ENCODE measurements at regions not wholly inside any gene's neighbourhood (a gene's known extent, or its start where the extent isn't known, plus 50 kb on each side); places are given as distances from the start of the nearest gene placed in this dataset.

- H4K20me1 ChIP-seq (replicated peaks; ENCODE audit: insufficient read depth), result no peaks in the 10 kb centered on the region
- no peaks in the 10 kb centered on the region for H3K79me2 ChIP-seq (replicated peaks; ENCODE audit: insufficient read depth)
- 0 out of 2 replicates have a peak, but pooled peaks cover 3% of the 10 kb centered on the region for H3K36me3 ChIP-seq (ENCODE audit: insufficient read depth)
- no peak overlapping the region for H3K4me3 ChIP-seq
- Mint-ChIP-seq H3K9me3 (peaks cover 9% of the 10 kb centered on the region; the same call in 1 of the 3 replicates), H3K27ac (no peak overlapping the region), H3K4me3 (no peak overlapping the region), H3K27me3 (ENCODE audit: insufficient read depth, low read depth, poor library complexity) (peaks cover 6% of the 10 kb centered on the region), H3K36me3 (ENCODE audit: low read depth) (peaks cover under 1% of the 10 kb centered on the region; the same call in 2 of the 3 replicates), H3K4me1 (no peaks in the 10 kb centered on the region)
- H3K27ac ChIP-seq (ENCODE audit: low read depth), result no peak overlapping the region
- H3K4me1 ChIP-seq (ENCODE audit: insufficient read depth), result no peaks in the 10 kb centered on the region
- TF ChIP-seq POLR2AphosphoS5 (IDR thresholded peaks at IDR 0.05; ENCODE audit: low read depth) (no peak), EZH2 (IDR thresholded peaks at IDR 0.05; ENCODE audit: low read depth, unreplicated experiment) (no peak), REST (IDR thresholded peaks at IDR 0.05; ENCODE audit: unreplicated experiment) (no peak), JUNB (IDR thresholded peaks at IDR 0.05; ENCODE audit: unreplicated experiment) (no peak), ZNF331 (CRISPR knock-in tag; IDR thresholded peaks at IDR 0.05; ENCODE audit: low read depth) (no peak), CREB1 (CRISPR knock-in tag; IDR thresholded peaks at IDR 0.05; ENCODE audit: low read depth) (no peak), STAT1 (IDR thresholded peaks at IDR 0.05; ENCODE audit: unreplicated experiment) (no peak), ZNF114 (CRISPR knock-in tag; IDR thresholded peaks at IDR 0.05) (no peak)
- H3K4me2 ChIP-seq, result no peak overlapping the region
- H3F3A ChIP-seq (replicated peaks; ENCODE audit: low read depth), result no peaks in the 10 kb centered on the region
- no peak for DNase-seq (ENCODE audit: low spot score)
- H2AFZ ChIP-seq, result no peak overlapping the region
- ATAC-seq, result no peak
- no peaks in the 10 kb centered on the region for H3K27me3 ChIP-seq (ENCODE audit: insufficient read depth)
- H3K9me2 ChIP-seq (ENCODE audit: insufficient read depth), result peaks cover 12% of the 10 kb centered on the region
Observed at GRCh38 chr2:14417551-14417950, 215.0 kb upstream of the LRATD1 start.

- no peaks in the 10 kb centered on the region for H3K36me3 ChIP-seq (ENCODE audit: insufficient read depth)
- no peak overlapping the region for H2AFZ ChIP-seq
- TF ChIP-seq CTCF (conservative IDR thresholded peaks at IDR 0.05; ENCODE audit: low read depth in 2 of 2), result no peak
- TF ChIP-seq NANOG (IDR thresholded peaks at IDR 0.05; ENCODE audit: borderline replicate concordance), result no peak
- no peak for TF ChIP-seq ZNF462 (CRISPR knock-in tag; IDR thresholded peaks at IDR 0.05)
- no peak for TF ChIP-seq ZNF114 (CRISPR knock-in tag; IDR thresholded peaks at IDR 0.05)
- TF ChIP-seq POLR2AphosphoS5 (IDR thresholded peaks at IDR 0.05; ENCODE audit: low read depth), result no peak
- no peak for TF ChIP-seq ZNF331 (CRISPR knock-in tag; IDR thresholded peaks at IDR 0.05; ENCODE audit: low read depth)
- no peak for TF ChIP-seq JUNB (IDR thresholded peaks at IDR 0.05; ENCODE audit: unreplicated experiment)
- TF ChIP-seq EZH2 (IDR thresholded peaks at IDR 0.05; ENCODE audit: low read depth, unreplicated experiment), result no peak
Observed at GRCh38 chr2:14418115-14418514, 214.4 kb upstream of the LRATD1 start.

More at GRCh38 chr2:14418115-14418514, 214.4 kb upstream of the LRATD1 start:
- Histone ChIP-seq H3K27me3 (ENCODE audit: insufficient read depth) (no peaks in the 10 kb centered on the region), H3K79me2 (replicated peaks; ENCODE audit: insufficient read depth) (no peaks in the 10 kb centered on the region), H3K4me2 (no peak overlapping the region), H3K4me1 (ENCODE audit: insufficient read depth) (no peaks in the 10 kb centered on the region), H3F3A (replicated peaks; ENCODE audit: low read depth) (no peaks in the 10 kb centered on the region), H4K20me1 (replicated peaks; ENCODE audit: insufficient read depth) (no peaks in the 10 kb centered on the region), H3K4me3 (no peak overlapping the region), H3K27ac (ENCODE audit: low read depth) (no peak overlapping the region), H3K9me2 (ENCODE audit: insufficient read depth) (peaks cover 12% of the 10 kb centered on the region)
- no peak for DNase-seq (ENCODE audit: low spot score)
- H3K36me3 Mint-ChIP-seq (ENCODE audit: low read depth), result no peaks in the 10 kb centered on the region; the same call in 1 of the 3 replicates
- 0 out of 3 replicates have a peak, but pooled peaks cover 3% of the 10 kb centered on the region for H3K9me3 Mint-ChIP-seq
- no peak overlapping the region for H3K4me3 Mint-ChIP-seq
- no peak for ATAC-seq
- H3K4me1 Mint-ChIP-seq, result no peaks in the 10 kb centered on the region
- H3K27me3 Mint-ChIP-seq (ENCODE audit: insufficient read depth, low read depth, poor library complexity), result peaks cover 6% of the 10 kb centered on the region
- H3K27ac Mint-ChIP-seq, result no peak overlapping the region
